Testis (tissue), 2 donors: ENCODE measurements at regions not wholly inside any gene's neighbourhood (a gene's known extent, or its start where the extent isn't known, plus 50 kb on each side); places are given as distances from the start of the nearest gene placed in this dataset.

ENCODE experiments used
- POLR2A ChIP-seq: fragments of 450-650 bp; IDR thresholded peaks from one replicate; pipeline ENCODE4 v1.6.1; 2017; ENCODE audit warnings: antibody characterized with exemption, mild to moderate bottlenecking, moderate library complexity
- TF ChIP-seq, protein P1 (sequence below), 3 experiments: fragments of 450-650 bp in 2 of 3; fragments of 200-600 bp in 1 of 3; sonication (generic) in 1 of 3; IDR thresholded peaks; one replicate each; pipeline ENCODE4 v1.5.1; 2016 to 2019; ENCODE audit warnings: antibody characterized with exemption in 3 of 3, mild to moderate bottlenecking in 2 of 3, moderate library complexity in 1 of 3

DNA sequence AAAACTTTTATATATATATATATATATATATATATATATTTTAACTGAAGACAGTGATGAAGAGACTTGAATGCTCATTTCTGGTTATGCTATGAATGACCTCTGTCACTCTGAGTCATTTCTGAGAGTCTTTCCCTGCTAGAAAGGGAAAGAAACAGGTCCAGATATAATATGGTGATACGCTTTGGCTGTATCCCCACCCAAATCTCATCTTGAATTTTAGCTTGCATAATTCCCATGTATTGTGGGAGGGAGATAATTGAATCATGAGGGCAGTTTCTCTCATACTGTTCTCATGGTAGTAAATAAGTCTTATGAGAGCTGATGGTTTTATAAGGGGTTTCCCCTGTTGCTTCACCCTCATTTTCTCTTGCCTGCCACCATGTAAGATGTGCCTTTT is 254.1 kb upstream of the IGFBP7 start:
- TF ChIP-seq POLR2A, result no peak
- TF ChIP-seq, protein P1, sequence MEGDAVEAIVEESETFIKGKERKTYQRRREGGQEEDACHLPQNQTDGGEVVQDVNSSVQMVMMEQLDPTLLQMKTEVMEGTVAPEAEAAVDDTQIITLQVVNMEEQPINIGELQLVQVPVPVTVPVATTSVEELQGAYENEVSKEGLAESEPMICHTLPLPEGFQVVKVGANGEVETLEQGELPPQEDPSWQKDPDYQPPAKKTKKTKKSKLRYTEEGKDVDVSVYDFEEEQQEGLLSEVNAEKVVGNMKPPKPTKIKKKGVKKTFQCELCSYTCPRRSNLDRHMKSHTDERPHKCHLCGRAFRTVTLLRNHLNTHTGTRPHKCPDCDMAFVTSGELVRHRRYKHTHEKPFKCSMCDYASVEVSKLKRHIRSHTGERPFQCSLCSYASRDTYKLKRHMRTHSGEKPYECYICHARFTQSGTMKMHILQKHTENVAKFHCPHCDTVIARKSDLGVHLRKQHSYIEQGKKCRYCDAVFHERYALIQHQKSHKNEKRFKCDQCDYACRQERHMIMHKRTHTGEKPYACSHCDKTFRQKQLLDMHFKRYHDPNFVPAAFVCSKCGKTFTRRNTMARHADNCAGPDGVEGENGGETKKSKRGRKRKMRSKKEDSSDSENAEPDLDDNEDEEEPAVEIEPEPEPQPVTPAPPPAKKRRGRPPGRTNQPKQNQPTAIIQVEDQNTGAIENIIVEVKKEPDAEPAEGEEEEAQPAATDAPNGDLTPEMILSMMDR (IDR thresholded peaks at IDR 0.05), result no peak
